GM03348 (cell line): ENCODE measurements at regions not wholly inside any gene's neighbourhood (a gene's known extent, or its start where the extent isn't known, plus 50 kb on each side); places are given as distances from the start of the nearest gene placed in this dataset.

Source experiments
- DNase-seq: peaks from one replicate; pipeline ENCODE4 v3.0.0; 2012; ENCODE audit warnings: low spot score

DNA sequence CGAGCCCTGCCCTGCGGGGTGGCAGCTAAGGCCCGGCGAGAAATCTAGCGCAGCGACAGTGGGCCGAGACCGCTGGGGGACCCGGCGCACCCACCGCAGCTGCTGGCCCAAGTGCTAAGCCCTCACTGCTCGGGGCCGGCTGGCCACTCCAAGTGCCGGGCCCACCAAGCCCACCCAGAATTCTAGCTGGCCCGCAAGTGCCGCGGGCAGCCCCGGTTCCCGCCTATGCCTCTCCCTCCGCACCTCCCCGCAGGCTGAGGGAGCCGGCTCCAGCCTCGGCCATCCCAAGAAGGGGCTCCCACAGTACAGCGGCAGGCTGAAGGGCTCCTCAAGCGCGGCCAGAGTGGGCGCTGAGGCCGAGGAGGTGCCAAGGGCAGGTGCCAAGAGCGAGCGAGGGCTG is 55.2 kb upstream of the RND3 start:
- no peak for DNase-seq

DNA sequence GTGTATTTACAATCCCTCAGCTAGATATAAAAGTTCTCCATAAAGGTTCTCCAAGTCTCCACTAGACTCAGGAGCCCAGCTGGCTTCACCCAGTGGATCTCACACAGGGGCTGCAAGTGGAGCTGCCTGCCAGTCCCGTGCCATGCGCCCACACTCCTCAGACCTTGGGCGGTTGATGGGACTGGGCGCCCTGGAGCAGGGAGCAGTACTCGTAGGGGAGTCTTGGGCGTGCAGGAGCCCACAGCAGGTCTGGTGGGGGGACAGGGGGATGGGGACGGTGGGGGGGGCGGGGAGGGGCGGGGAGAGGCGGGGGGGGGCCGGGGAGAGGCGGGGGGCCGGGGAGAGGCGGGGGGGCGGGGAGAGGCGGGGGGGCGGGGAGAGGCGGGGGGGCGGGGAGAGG is 54.7 kb upstream of the RND3 start:
- DNase-seq: no peak

DNA sequence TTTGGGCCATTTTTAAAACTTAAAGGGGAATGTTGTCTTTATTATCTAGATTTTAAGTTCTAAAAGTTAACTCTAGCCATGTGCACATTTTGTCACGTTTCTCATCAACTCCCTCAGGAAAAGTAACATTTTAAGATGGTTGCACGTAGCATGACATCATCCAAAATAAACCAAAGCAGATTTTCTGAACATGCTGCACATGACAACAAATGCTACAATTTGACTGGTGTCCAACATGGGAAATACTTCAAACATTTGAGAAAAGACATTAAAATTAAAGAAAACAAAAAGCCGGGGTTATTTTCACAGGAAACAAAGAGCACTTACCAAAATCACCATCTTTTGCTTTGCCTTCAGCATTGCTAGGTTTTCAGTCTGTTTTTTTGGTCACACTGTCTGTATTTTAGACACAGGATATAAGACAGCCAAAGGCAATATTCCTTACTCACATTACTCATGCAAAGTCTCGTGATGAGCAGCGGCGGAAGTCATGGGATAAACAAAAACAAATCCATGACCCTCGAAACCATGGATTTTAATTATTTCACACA is 51.3 kb upstream of the RND3 start:
- peak; percentile 47 for DNase-seq
